Gastroesophageal sphincter (tissue), 3 donors: ENCODE measurements at regions not wholly inside any gene's neighbourhood (a gene's known extent, or its start where the extent isn't known, plus 50 kb on each side); places are given as distances from the start of the nearest gene placed in this dataset.

Source experiments
- CTCF ChIP-seq, 4 experiments: fragments of 200-600 bp in 2 of 4; fragments of 450-650 bp in 2 of 4; sonication (generic) in 1 of 4; IDR thresholded peaks; one replicate each; pipeline ENCODE4 v1.5.1; 2017 to 2019; ENCODE audit warnings: antibody characterized with exemption in 4 of 4, mild to moderate bottlenecking in 2 of 4, moderate library complexity in 2 of 4
- POLR2A ChIP-seq, 2 donors: fragments of 450-650 bp; IDR thresholded peaks; one replicate each; pipeline ENCODE4 v1.6.1; 2017; ENCODE audit warnings: antibody characterized with exemption in 2 of 2, mild to moderate bottlenecking in 2 of 2, moderate library complexity in 1 of 2

GRCh38 chr19:27975419-27976005 lies 1237.4 kb downstream of the UQCRFS1 start:
- TF ChIP-seq CTCF (IDR thresholded peaks at IDR 0.05) = no peak
- TF ChIP-seq POLR2A (IDR thresholded peaks at IDR 0.05) = no peak
